HG03135 (cell line): ENCODE measurements at regions not wholly inside any gene's neighbourhood (a gene's known extent, or its start where the extent isn't known, plus 50 kb on each side); places are given as distances from the start of the nearest gene placed in this dataset.
"Not testable (repeated sequence)": the region's sequence is repeated elsewhere in the genome, so short reads cannot be mapped to it uniquely, and the experiment has no call there.

Experiments used
- ATAC-seq: cut with Tn5 transposase; IDR thresholded peaks from one replicate; pipeline ENCODE4 v1.9.1; 2021; ENCODE audit warnings: mild to moderate bottlenecking, moderate library complexity; ENCODE audit not compliant: unreplicated experiment

GRCh38 chr6:115643762-115644161, 416.9 kb downstream of the FRK start:
- ATAC-seq = no peak

- ATAC-seq = no peak
Measured at GRCh38 chr6:115634887-115635286, 425.8 kb downstream of the FRK start.

- ATAC-seq = no peak
Measured at GRCh38 chr6:115634131-115634530, 426.6 kb downstream of the FRK start.

GRCh38 chr6:115631028-115631427, 429.7 kb downstream of the FRK start:
- no peak for ATAC-seq

- ATAC-seq = no peak
Measured at GRCh38 chr6:115630424-115631024, 430.2 kb downstream of the FRK start.

GRCh38 chr6:115629415-115629814, 431.3 kb downstream of the FRK start:
- no peak for ATAC-seq

GRCh38 chr6:115618256-115618655, 442.4 kb downstream of the FRK start:
- ATAC-seq = no peak

- ATAC-seq = no peak
Measured at GRCh38 chr6:115617031-115617430, 443.7 kb downstream of the FRK start.

- ATAC-seq = no peak
Measured at GRCh38 chr6:115613488-115613887, 447.2 kb downstream of the FRK start.

GRCh38 chr6:115612796-115613479, 447.8 kb downstream of the FRK start:
- no peak for ATAC-seq

- ATAC-seq = no peak
Measured at GRCh38 chr6:115612216-115612615, 448.5 kb downstream of the FRK start.

- ATAC-seq = no peak
Measured at GRCh38 chr6:115610696-115611095, 450.0 kb downstream of the FRK start.

GRCh38 chr6:115609111-115609510, 451.6 kb downstream of the FRK start:
- no peak for ATAC-seq

- no peak for ATAC-seq
Measured at GRCh38 chr6:115602466-115602865, 458.2 kb downstream of the FRK start.

GRCh38 chr6:115601509-115601908, 459.2 kb downstream of the FRK start:
- ATAC-seq = no peak

GRCh38 chr6:115601064-115601463, 459.6 kb downstream of the FRK start:
- no peak for ATAC-seq

- ATAC-seq = no peak
Measured at GRCh38 chr6:115594891-115595290, 465.8 kb downstream of the FRK start.

- no peak for ATAC-seq
Measured at GRCh38 chr6:115592025-115592424, 468.7 kb downstream of the FRK start.

- not testable (repeated sequence) for ATAC-seq
Measured at GRCh38 chr6:115589072-115589471, 471.6 kb downstream of the FRK start.

- no peak for ATAC-seq
Measured at GRCh38 chr6:115583290-115583689, 477.4 kb downstream of the FRK start.

GRCh38 chr6:115582386-115582785, 478.3 kb downstream of the FRK start:
- no peak for ATAC-seq

- ATAC-seq = not testable (repeated sequence)
Measured at GRCh38 chr6:115579565-115579964, 481.1 kb downstream of the FRK start.

GRCh38 chr6:115577270-115577669, 483.4 kb downstream of the FRK start:
- no peak for ATAC-seq
